Fibroblast of skin of scalp (primary cell): ENCODE measurements at regions not wholly inside any gene's neighbourhood (a gene's known extent, or its start where the extent isn't known, plus 50 kb on each side); places are given as distances from the start of the nearest gene placed in this dataset.

Experiments used
- DNase-seq: peaks from one replicate; pipeline ENCODE4 v3.0.0-alpha.2; 2013

DNA sequence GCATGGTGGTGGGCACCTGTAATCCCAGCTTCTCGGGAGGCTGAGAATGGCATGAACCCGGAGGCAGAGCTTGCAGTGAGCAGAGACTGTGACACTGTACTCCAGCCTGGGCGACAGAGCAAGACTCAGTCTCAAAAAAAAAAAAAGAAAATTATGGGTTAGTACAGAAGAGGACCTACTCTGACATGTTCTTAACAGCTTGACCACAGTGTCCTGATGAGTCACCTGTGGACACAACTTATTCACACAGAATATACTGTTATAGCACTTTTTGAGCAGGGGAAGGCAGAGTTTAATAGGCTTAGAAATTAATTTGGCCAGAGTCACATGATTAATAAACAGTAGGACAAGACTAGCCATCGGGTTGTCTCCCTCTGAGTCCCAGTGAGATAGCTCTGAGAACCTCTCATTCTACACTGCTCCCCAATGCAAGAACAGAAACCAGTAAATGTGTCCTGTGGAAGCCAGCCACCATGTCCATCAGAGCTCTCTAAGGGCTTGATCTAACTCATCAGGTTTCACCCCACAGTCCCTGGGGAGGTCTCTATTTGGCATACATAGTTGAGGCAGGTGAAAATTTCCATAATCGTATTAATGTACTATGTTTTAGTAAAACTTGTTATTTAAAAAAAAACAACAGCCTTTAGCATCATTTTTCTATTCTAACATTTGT lies 1077.9 kb upstream of the C9orf72 start:
- no peak for DNase-seq

- DNase-seq = no peak
Observed at GRCh38 chr9:28653216-28653615, 1079.9 kb upstream of the C9orf72 start.

DNA sequence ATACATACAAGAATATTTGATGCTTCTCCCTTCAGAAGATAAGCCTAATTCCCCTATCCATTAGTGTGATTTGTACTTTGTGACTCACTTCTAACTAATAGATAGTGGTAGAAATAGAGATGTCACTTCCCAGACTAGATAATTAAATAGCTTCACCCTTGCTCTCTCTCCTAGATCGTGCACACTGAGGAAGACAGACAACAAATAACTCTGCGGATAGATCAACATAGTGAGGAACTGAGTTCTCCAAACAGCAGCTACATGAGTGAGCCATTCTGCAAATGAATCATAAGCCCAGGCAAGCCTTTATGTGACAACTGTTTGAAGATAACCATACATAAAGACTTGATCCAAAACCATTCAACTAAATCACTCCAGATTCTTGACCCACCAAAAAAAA lies 1083.4 kb upstream of the C9orf72 start:
- no peak for DNase-seq

DNA sequence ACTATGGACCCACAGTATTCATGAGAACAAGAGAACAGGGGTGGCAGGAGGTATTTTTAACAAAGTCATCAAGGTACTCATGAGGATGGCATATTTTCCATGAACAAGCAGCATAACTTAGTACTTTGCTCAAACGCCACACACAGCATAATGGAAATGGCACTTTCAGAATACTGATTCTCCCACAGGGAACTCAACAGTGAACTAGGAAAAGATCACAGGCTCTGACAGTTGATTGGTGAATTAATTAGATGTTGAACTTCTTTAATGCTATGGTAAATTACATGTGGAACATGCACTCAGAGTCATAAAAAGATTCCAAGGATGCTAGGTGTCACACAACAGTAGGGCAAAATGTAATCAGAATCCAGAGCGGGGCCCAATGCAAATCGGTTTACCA lies 1088.6 kb upstream of the C9orf72 start:
- no peak for DNase-seq

GRCh38 chr9:28662675-28663074 lies 1089.4 kb upstream of the C9orf72 start:
- DNase-seq = no peak

GRCh38 chr9:28668158-28668557 lies 1094.9 kb upstream of the C9orf72 start:
- no peak for DNase-seq

- no peak for DNase-seq
Observed at GRCh38 chr9:28671000-28671399, 1097.7 kb upstream of the C9orf72 start.

- DNase-seq = no peak
Observed at GRCh38 chr9:28678097-28678496, 1104.8 kb upstream of the C9orf72 start.

DNA sequence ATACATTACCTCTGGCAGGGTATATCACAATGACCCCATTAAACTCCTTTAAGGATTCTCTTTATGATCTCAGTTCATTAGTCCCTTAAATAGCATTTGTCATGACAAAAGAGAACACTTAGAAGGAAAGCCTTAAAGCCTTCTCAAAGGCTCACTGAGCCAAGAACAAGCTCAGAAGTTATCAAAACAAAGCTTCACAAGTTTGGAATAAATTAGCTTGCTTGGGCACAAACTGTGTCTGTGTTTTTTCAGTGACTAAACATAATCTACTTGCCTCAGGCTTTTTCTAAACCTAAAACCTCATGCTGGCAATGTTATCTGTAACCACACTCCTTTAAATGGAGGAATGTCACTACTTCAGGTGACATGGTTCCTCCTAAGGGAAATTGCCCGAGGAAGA lies 1114.9 kb upstream of the C9orf72 start:
- DNase-seq = no peak

- DNase-seq = no peak
Observed at GRCh38 chr9:28692012-28692411, 1118.7 kb upstream of the C9orf72 start.

DNA sequence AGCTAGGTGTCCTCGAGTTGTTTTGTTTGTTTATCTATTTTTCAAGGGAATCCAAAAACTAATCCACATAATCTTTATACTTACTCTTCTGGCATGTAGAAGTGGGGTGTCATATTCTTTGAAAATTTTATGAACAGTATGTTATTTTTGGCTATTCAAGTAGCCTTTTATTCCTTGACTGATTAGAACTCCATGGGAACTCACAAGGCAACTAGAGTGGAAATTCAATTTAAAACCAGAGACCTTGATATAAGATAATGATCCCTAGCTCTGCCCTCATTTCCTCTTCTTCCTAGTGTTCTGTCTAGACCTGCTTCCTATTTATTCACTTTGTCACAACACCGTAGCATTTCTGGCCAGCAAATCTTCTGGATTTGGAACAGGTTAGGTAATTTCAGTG lies 1123.7 kb upstream of the C9orf72 start:
- no peak for DNase-seq

DNA sequence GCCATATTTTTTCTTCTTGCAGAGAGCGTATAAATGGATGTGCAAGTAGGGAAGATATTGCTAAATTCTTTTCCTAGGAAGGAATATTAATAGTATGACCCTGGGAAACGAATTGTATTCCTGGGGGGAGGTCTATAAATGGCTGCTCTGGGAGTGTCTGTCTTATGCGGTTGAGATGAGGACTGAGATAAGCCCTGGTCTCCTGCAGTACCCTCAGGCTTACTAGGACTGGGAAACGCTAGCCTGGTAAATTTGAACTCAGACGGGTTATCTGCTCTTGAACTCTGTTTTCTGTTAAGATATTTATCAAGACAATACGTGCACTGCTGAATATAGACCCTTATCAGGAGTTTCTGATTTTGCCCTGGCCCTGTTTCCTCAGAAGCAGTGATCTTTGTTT lies 1126.4 kb upstream of the C9orf72 start:
- DNase-seq = no peak

GRCh38 chr9:28707616-28708015 lies 1134.3 kb upstream of the C9orf72 start:
- DNase-seq = no peak

DNA sequence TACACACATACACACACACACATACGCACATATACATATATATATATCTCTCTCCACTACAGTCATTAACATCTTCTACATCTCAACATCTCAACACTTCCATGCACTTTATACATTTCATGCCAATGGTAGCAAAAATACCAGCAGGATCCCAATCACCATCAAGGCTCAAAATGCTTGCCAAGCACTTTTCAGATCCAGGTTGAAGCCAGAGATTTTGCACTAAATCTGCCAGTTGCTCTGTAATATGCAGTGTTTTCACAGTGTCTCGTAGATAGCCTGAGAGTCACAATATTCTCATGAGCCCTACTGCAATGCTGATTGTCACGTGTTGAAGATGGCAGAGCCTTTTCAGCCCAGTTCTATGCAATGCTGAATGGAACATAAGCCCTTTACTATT lies 1140.9 kb upstream of the C9orf72 start:
- DNase-seq = no peak

GRCh38 chr9:28718226-28718625 lies 1144.9 kb upstream of the C9orf72 start:
- no peak for DNase-seq

- no peak for DNase-seq
Observed at GRCh38 chr9:28720746-28721145, 1147.5 kb upstream of the C9orf72 start.

- DNase-seq = no peak
Observed at GRCh38 chr9:28730111-28730510, 1156.8 kb upstream of the C9orf72 start.

- DNase-seq = no peak
Observed at GRCh38 chr9:28735738-28736342, 1162.6 kb upstream of the C9orf72 start.

- no peak for DNase-seq
Observed at GRCh38 chr9:28741459-28741858, 1168.2 kb upstream of the C9orf72 start.

DNA sequence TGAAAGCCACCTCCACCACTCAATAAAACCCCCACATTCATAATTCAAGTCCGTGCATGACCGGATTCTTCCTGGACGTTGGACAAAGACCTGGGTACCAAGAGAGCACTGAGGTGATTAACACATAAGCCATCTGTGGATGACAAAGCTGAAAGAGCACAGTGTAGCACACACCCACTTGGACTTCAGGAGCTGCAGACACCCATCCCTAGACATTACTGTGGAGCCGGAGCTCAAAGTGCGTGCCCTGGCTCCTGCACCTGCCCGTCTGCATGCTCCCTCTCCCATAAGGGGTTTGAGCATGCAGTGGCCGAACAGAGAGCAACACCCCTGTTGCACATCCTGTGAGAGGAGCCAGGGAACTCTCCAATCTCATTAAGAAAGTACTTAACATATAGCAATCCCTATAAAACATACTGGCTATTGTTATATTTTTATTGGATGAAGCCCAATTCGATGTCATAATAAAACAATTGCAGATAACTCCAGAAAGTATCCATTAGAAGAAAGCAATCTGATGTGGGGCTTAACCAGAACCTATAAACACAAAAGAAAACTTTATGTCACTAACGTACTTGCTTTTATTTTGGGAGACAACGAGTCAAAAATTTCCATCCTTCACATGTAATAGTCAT lies 1174.2 kb upstream of the C9orf72 start:
- DNase-seq = no peak

GRCh38 chr9:28750136-28750535 lies 1176.9 kb upstream of the C9orf72 start:
- DNase-seq = no peak

DNA sequence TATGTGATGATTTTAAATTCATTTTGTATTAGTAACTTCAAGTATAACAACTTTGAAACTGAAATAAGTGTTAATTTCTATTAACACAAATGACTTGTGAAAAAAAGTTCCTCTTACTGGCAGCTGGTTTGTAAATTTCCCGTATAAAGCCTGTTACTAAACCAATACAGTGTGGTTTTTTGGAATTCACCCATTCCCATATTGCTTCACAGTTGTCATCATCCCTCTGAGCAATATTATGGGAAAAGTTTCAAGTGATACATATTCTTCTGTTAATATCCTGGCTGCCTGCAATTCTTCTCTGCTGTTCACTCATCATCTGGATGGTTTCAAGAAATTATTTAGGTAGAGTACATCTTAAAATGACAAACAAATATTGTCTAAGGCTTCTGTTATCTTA lies 1185.1 kb upstream of the C9orf72 start:
- DNase-seq = peak; percentile 1

DNA sequence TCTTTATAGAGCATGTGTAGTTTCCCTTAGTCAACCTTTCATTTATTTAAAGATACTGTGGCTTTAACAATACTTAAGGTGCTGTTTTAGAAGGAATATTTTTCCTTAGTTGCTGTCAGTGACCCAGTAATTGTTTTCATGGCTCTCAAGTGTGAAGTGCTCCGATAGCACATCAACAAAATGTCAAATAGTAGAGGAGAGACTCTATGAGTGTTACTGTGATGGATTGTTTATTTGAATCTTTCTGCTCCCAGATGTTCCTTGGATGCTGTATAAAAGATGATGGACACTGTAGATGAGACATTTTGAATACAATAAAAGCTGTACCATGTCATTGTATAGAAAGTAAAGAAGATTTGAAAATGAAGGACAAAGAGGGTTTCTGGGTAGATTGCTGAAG lies 1185.7 kb upstream of the C9orf72 start:
- no peak for DNase-seq

- no peak for DNase-seq
Observed at GRCh38 chr9:28762167-28762566, 1188.9 kb upstream of the C9orf72 start.
